Kidney (tissue), 13 donors: ENCODE measurements at regions not wholly inside any gene's neighbourhood (a gene's known extent, or its start where the extent isn't known, plus 50 kb on each side); places are given as distances from the start of the nearest gene placed in this dataset.

Source experiments
- DNase-seq, 5 donors: peaks; one replicate each; pipeline ENCODE4 v3.0.0-alpha.2; 2013 to 2020
- FAIRE-seq: peaks from 2 replicates; lab custom pipeline; 2012; peaks lifted over from hg19 to GRCh38; lab: Jason Lieb, UNC
- H3K27ac ChIP-seq, 2 donors: one replicate each; pipeline ENCODE4 v1.7.0; 2013; ENCODE audit warnings: low read depth in 2 of 2, low read length in 2 of 2, inconsistent platforms in 1 of 2
- H3K27me3 ChIP-seq: one replicate; pipeline ENCODE4 v1.7.1; 2013; ENCODE audit warnings: low read length, inconsistent platforms; ENCODE audit not compliant: control insufficient read depth, insufficient read depth
- H3K36me3 ChIP-seq, 3 donors: one replicate each; pipeline versions ENCODE4 v1.7.0 to v1.7.1; 2013; ENCODE audit warnings: low read length in 3 of 3, control low read depth in 1 of 3, inconsistent platforms in 1 of 3; ENCODE audit not compliant: insufficient read depth in 3 of 3, control insufficient read depth in 2 of 3
- H3K4me1 ChIP-seq, 3 donors: one replicate each; pipeline versions ENCODE4 v1.7.0 to v1.7.1; 2013; ENCODE audit warnings: low read length in 3 of 3, inconsistent platforms in 1 of 3, low read depth in 1 of 3; ENCODE audit not compliant: control insufficient read depth in 2 of 3, insufficient read depth in 2 of 3
- H3K4me3 ChIP-seq, 3 donors: one replicate each; pipeline versions ENCODE4 v1.7.0 to v1.8.1; 2013; ENCODE audit warnings: low read length in 3 of 3, control low read depth in 1 of 3, inconsistent platforms in 1 of 3
- H3K9ac ChIP-seq, 3 donors: one replicate each; pipeline versions ENCODE4 v1.7.0 to v1.7.1; 2013; ENCODE audit warnings: low read length in 3 of 3, control low read depth in 1 of 3, inconsistent platforms in 1 of 3
- H3K9me3 ChIP-seq, 3 donors: one replicate each; pipeline versions ENCODE4 v1.7.0 to v1.7.1; 2013; ENCODE audit warnings: low read length in 3 of 3, control low read depth in 1 of 3, inconsistent platforms in 1 of 3; ENCODE audit not compliant: control insufficient read depth in 2 of 3, insufficient read depth in 1 of 3
- CTCF ChIP-seq: IDR thresholded peaks from 3 replicates; pipeline ENCODE4 v1.5.1; 2012; ENCODE audit warnings: mild to moderate bottlenecking, moderate library complexity, borderline replicate concordance; ENCODE audit not compliant: insufficient read depth; ENCODE audit errors: extremely low read depth
- intact Hi-C: fragments of 100-400 bp; cut with DNase I; formaldehyde crosslinking; loops from one replicate; pipeline ENCODE4 v1.11.1; 2022
- donor health status: control.
- donor health status: control.
- donor health status: control.
- donor health status: control.
- donor health status: control.
- donor health status: DM: yes; HTN: yes; CAD: no.
- donor health status: Normal renal cell carcinoma (clear cell type).

- H3K4me3 ChIP-seq: no peak overlapping the region
- peak in 2 of 5 donors; percentile 28 to 42 for DNase-seq
Measured at GRCh38 chr11:69931060-69931910, 112.1 kb upstream of the FGF3 start.

GRCh38 chr11:69931994-69932910, 113.0 kb upstream of the FGF3 start:
- Histone ChIP-seq H3K27ac (no peak overlapping the region), H3K36me3 (no peaks in the 10 kb centered on the region), H3K4me3 (no peak overlapping the region), H3K27me3 (no peaks in the 10 kb centered on the region), H3K9me3 (no peaks in the 10 kb centered on the region), H3K4me1 (no peaks in the 10 kb centered on the region), H3K9ac (no peak overlapping the region)
- intact Hi-C loops: no loop called here
- peak in 2 of 5 donors; percentile 25 to 40 for DNase-seq
- FAIRE-seq: no peak
- TF ChIP-seq CTCF: no peak

More at GRCh38 chr11:69931060-69931910, 112.1 kb upstream of the FGF3 start:
- Histone ChIP-seq H3K9me3 (no peaks in the 10 kb centered on the region), H3K27me3 (no peaks in the 10 kb centered on the region), H3K27ac (no peak overlapping the region), H3K4me1 (no peaks in the 10 kb centered on the region), H3K36me3 (no peaks in the 10 kb centered on the region), H3K9ac (no peak overlapping the region)
- no peak for FAIRE-seq
- intact Hi-C loops: no loop called here
- TF ChIP-seq CTCF: no peak

- Histone ChIP-seq H3K4me3 (no peak overlapping the region), H3K9me3 (no peaks in the 10 kb centered on the region), H3K9ac (no peak overlapping the region), H3K36me3 (no peaks in the 10 kb centered on the region), H3K27ac (no peak overlapping the region), H3K27me3 (no peaks in the 10 kb centered on the region), H3K4me1 (peaks cover 0 to under 1% (median 0%) of the 10 kb centered on the region in 3 donors)
- no peak for FAIRE-seq
- intact Hi-C loops: no loop called here
- TF ChIP-seq CTCF: no peak
- DNase-seq: peak in 2 of 5 donors; percentile 37 to 52
Measured at GRCh38 chr11:69934861-69935494, 115.8 kb upstream of the FGF3 start.
